CD4-positive, alpha-beta memory T cell (primary cell): ENCODE measurements at regions not wholly inside any gene's neighbourhood (a gene's known extent, or its start where the extent isn't known, plus 50 kb on each side); places are given as distances from the start of the nearest gene placed in this dataset.

ENCODE experiments used
- CTCF ChIA-PET: fragments of 350-600 bp; sonication (Branson Sonifier 250); formaldehyde crosslinking; loops from one replicate; lab custom pipeline; 2021; ENCODE audit warnings: inconsistent platforms; ENCODE audit not compliant: partially characterized antibody; lab: Charles Lee
- POLR2A ChIA-PET: fragments of 350-600 bp; sonication (Branson Sonifier 250); formaldehyde crosslinking; loops from one replicate; lab custom pipeline; 2021; ENCODE audit not compliant: partially characterized antibody; lab: Charles Lee
- DNase-seq, 5 donors: peaks; one replicate each; pipeline versions ENCODE4 v3.0.0 to v3.0.0-alpha.2; 2020 to 2022; ENCODE audit warnings: mixed read lengths in 1 of 5
- H3K27ac ChIP-seq: one replicate; pipeline ENCODE4 v1.7.0; 2013; ENCODE audit warnings: low read depth, low read length
- H3K27me3 ChIP-seq: 2 replicates; pipeline ENCODE4 v1.7.0; 2013; ENCODE audit warnings: mild to moderate bottlenecking, low read length, moderate library complexity; ENCODE audit not compliant: insufficient read depth
- H3K36me3 ChIP-seq: 2 replicates; pipeline ENCODE4 v1.7.0; 2013; ENCODE audit warnings: mild to moderate bottlenecking, low read length, moderate library complexity; ENCODE audit not compliant: insufficient read depth
- H3K4me1 ChIP-seq: 2 replicates; pipeline ENCODE4 v1.7.0; 2013; ENCODE audit warnings: mild to moderate bottlenecking, low read length, moderate library complexity; ENCODE audit not compliant: insufficient read depth
- H3K4me3 ChIP-seq, 2 donors: one replicate each; pipeline ENCODE4 v1.7.0; 2013; ENCODE audit warnings: low read length in 2 of 2, mild to moderate bottlenecking in 1 of 2
- H3K9me3 ChIP-seq, 2 donors: one replicate each; pipeline ENCODE4 v1.7.0; 2013; ENCODE audit warnings: low read length in 2 of 2, control low read depth in 1 of 2; ENCODE audit not compliant: control insufficient read depth in 1 of 2
- H3K27ac Mint-ChIP-seq, 7 donors: one replicate each; pipeline ENCODE4 v1.8.0; 2020 to 2021; ENCODE audit warnings: mixed read lengths in 7 of 7, mild to moderate bottlenecking in 6 of 7, inconsistent platforms in 3 of 7, moderate library complexity in 3 of 7
- H3K27me3 Mint-ChIP-seq, 2 donors: one replicate each; pipeline ENCODE4 v1.8.0; 2020 to 2021; ENCODE audit warnings: mixed read lengths in 2 of 2
- H3K36me3 Mint-ChIP-seq, 2 donors: one replicate each; pipeline ENCODE4 v1.8.0; 2020 to 2021; ENCODE audit warnings: mixed read lengths in 2 of 2, inconsistent platforms in 1 of 2, mild to moderate bottlenecking in 1 of 2
- H3K4me1 Mint-ChIP-seq, 4 donors: one replicate each; pipeline ENCODE4 v1.8.0; 2020 to 2021; ENCODE audit warnings: mixed read lengths in 4 of 4, mild to moderate bottlenecking in 1 of 4
- H3K4me3 Mint-ChIP-seq, 8 donors: one replicate each; pipeline ENCODE4 v1.8.0; 2020 to 2021; ENCODE audit warnings: mixed read lengths in 8 of 8, mild to moderate bottlenecking in 7 of 8, moderate library complexity in 6 of 8, inconsistent platforms in 3 of 8
- H3K9me3 Mint-ChIP-seq, 8 donors: one replicate each; pipeline ENCODE4 v1.8.0; 2020 to 2021; ENCODE audit warnings: mixed read lengths in 8 of 8, mild to moderate bottlenecking in 5 of 8, inconsistent platforms in 3 of 8, moderate library complexity in 1 of 8
- intact Hi-C: fragments of 100-400 bp; cut with micrococcal nuclease; formaldehyde crosslinking; loops from one replicate; pipeline ENCODE4 v1.15.1; 2023

DNA sequence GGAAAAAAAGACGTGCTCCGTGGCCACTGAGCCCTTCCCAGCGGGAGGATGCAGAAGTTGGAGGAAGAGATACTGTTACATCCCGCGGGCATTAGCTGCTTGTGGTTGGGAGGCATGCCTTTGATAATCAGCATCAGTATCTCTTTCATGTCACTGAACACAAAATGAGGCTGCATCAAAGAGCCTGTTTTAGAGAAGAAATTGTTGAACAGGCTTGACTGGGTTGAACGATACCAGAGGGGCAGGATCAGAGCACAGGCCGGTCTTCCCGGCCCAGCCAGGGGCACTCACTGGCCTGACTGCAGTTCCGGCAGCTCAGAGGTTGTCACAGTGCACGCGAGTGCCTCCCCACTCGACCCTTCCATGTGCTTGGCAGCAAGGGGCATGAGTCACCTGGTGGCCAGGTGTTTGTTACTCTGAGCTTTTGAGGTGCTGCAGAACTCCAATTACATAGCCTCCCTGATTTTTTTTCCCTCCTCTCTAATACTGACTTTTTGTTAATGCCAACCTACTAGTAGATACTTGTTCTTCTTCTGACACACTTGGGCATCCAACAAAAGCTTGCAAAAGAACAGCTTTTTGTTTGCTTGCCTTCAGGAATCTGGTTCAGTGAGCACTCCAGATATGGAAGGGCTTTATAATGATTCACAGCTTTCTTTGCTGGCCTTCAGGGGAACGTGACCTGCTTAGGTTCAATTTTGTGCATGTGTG is 121.6 kb downstream of the VAPA start:
- H3K27ac Mint-ChIP-seq, result no peak overlapping the region
- ChIA-PET CTCF (no interaction called here), POLR2A (no interaction called here)
- no peaks in the 10 kb centered on the region for H3K4me1 Mint-ChIP-seq
- intact Hi-C loops, result no loop called here
- no peak overlapping the region for H3K4me3 Mint-ChIP-seq
- peaks cover 0 to 3% (median 0%) of the 10 kb centered on the region in 8 donors for H3K9me3 Mint-ChIP-seq
- no peak overlapping the region for H3K4me3 ChIP-seq
- H3K27me3 Mint-ChIP-seq, result peaks cover 18 to 22% of the 10 kb centered on the region in 2 donors
- H3K36me3 Mint-ChIP-seq, result no peaks in the 10 kb centered on the region
- H3K4me1 ChIP-seq, result no peaks in the 10 kb centered on the region
- DNase-seq, result no peak
- no peaks in the 10 kb centered on the region for H3K9me3 ChIP-seq
- no peak overlapping the region for H3K27ac ChIP-seq
- H3K36me3 ChIP-seq, result no peaks in the 10 kb centered on the region
- no peaks in the 10 kb centered on the region for H3K27me3 ChIP-seq

DNA sequence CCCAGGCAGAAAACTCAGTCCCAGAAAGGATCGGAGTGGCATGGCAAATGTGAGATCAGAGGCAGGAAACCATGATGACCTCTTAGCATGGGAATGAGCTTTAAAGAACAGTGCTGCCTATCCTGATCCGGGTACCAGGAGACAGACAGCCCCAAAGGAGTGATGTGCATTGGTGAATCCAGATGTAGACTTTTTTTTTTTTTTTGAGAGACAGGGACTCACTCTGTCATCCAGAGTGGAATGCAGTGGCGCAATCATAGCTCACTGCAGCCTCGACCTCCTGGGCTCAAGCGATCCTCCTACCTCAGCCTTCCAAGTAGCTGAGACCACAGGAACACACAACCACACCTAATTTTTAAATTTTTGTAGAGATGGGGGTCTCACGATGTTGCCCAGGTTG is 122.7 kb downstream of the VAPA start:
- no peak overlapping the region for H3K27ac Mint-ChIP-seq
- Histone ChIP-seq H3K4me1 (no peaks in the 10 kb centered on the region), H3K4me3 (no peak overlapping the region), H3K27ac (no peak overlapping the region), H3K9me3 (no peaks in the 10 kb centered on the region), H3K36me3 (no peaks in the 10 kb centered on the region), H3K27me3 (no peaks in the 10 kb centered on the region)
- H3K9me3 Mint-ChIP-seq, result peaks cover 0 to 10% (median 4%) of the 10 kb centered on the region in 8 donors
- no peak overlapping the region for H3K4me3 Mint-ChIP-seq
- POLR2A ChIA-PET, result no interaction called here
- no peaks in the 10 kb centered on the region for H3K36me3 Mint-ChIP-seq
- no peaks in the 10 kb centered on the region for H3K4me1 Mint-ChIP-seq
- peaks cover 18% of the 10 kb centered on the region in 2 donors for H3K27me3 Mint-ChIP-seq
- CTCF ChIA-PET, result no interaction called here
- intact Hi-C loops, result no loop called here
- DNase-seq, result no peak

DNA sequence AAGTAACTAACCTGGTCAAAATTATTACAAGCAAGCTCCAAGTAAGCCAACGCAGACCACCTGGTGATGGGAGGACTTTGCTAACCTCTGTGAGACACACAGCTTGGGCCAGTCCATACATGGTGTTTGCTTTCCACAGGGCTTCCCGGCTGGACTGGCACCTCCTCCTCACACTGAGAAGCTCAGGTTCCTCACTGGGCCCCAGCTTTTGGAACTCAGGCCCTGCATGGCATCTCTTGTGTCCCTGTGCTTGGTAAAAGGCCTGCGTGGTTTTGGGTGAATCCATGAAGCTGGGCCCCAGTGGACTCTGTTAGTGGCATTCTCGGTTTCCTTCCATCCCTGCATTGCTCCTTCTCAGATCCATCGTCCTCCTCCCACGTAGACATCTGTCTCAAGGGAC is 123.4 kb downstream of the VAPA start:
- no peak overlapping the region for H3K27ac Mint-ChIP-seq
- H3K9me3 Mint-ChIP-seq, result peaks cover 0 to 17% (median 10%) of the 10 kb centered on the region in 8 donors
- Histone ChIP-seq H3K4me1 (no peaks in the 10 kb centered on the region), H3K27ac (no peak overlapping the region), H3K9me3 (no peaks in the 10 kb centered on the region), H3K36me3 (no peaks in the 10 kb centered on the region), H3K4me3 (no peak overlapping the region), H3K27me3 (no peaks in the 10 kb centered on the region)
- intact Hi-C loops, result no loop called here
- no peak for DNase-seq
- no peaks in the 10 kb centered on the region for H3K4me1 Mint-ChIP-seq
- ChIA-PET CTCF (no interaction called here), POLR2A (no interaction called here)
- no peak overlapping the region for H3K4me3 Mint-ChIP-seq
- peaks cover 17 to 18% of the 10 kb centered on the region in 2 donors for H3K27me3 Mint-ChIP-seq
- peaks cover 0 to 3% of the 10 kb centered on the region in 2 donors for H3K36me3 Mint-ChIP-seq

DNA sequence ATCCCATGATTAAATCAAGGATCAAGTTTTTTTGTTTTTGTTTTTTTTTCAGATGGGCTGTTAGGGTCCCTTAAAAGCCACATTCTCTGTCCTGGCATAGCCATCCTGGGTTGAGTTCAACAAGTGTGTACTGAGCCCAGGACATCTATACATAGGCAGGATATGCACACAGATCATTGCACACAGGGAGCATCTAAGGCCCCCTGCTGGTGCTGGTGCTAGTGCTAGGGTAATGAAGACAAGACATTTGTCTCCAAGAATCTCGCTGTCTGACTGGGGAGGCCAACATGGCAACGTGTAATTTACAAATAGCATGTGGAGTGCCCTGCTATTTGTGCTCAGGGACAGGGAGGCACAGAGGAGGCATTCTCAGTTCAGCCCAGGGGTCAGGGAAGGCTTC is 124.5 kb downstream of the VAPA start:
- H3K27ac Mint-ChIP-seq, result no peak overlapping the region
- no peak overlapping the region for H3K4me3 Mint-ChIP-seq
- H3K36me3 Mint-ChIP-seq, result peaks cover 0 to 3% of the 10 kb centered on the region in 2 donors
- H3K27ac ChIP-seq, result no peak overlapping the region
- peaks cover 10 to 12% of the 10 kb centered on the region in 2 donors for H3K27me3 Mint-ChIP-seq
- no peak for DNase-seq
- H3K4me3 ChIP-seq, result no peak overlapping the region
- no peaks in the 10 kb centered on the region for H3K27me3 ChIP-seq
- H3K4me1 Mint-ChIP-seq, result no peaks in the 10 kb centered on the region
- no peaks in the 10 kb centered on the region for H3K4me1 ChIP-seq
- H3K9me3 Mint-ChIP-seq, result peaks cover 0 to 24% (median 14%) of the 10 kb centered on the region in 8 donors
- intact Hi-C loops, result no loop called here
- ChIA-PET CTCF (interaction anchor here (1.0 kb wide), 1 partner anchor 21 kb away, joined by 3 read pairs; no protein-coding TSS in a partner anchor), POLR2A (no interaction called here)
- no peaks in the 10 kb centered on the region for H3K36me3 ChIP-seq
- H3K9me3 ChIP-seq, result no peaks in the 10 kb centered on the region

GRCh38 chr18:10040287-10041011 is 126.6 kb downstream of the VAPA start:
- Histone ChIP-seq H3K36me3 (no peaks in the 10 kb centered on the region), H3K27ac (no peak overlapping the region), H3K4me3 (no peak overlapping the region), H3K27me3 (no peaks in the 10 kb centered on the region), H3K9me3 (no peaks in the 10 kb centered on the region), H3K4me1 (no peaks in the 10 kb centered on the region)
- H3K4me1 Mint-ChIP-seq, result no peaks in the 10 kb centered on the region
- CTCF ChIA-PET, result no interaction called here
- intact Hi-C loops, result no loop called here
- peaks cover 0 to 30% (median 19%) of the 10 kb centered on the region in 8 donors for H3K9me3 Mint-ChIP-seq
- H3K36me3 Mint-ChIP-seq, result peaks cover 0 to 3% of the 10 kb centered on the region in 2 donors
- H3K4me3 Mint-ChIP-seq, result no peak overlapping the region
- H3K27me3 Mint-ChIP-seq, result peaks cover 5 to 9% of the 10 kb centered on the region in 2 donors
- POLR2A ChIA-PET, result no interaction called here
- no peak for DNase-seq
- H3K27ac Mint-ChIP-seq, result no peak overlapping the region

DNA sequence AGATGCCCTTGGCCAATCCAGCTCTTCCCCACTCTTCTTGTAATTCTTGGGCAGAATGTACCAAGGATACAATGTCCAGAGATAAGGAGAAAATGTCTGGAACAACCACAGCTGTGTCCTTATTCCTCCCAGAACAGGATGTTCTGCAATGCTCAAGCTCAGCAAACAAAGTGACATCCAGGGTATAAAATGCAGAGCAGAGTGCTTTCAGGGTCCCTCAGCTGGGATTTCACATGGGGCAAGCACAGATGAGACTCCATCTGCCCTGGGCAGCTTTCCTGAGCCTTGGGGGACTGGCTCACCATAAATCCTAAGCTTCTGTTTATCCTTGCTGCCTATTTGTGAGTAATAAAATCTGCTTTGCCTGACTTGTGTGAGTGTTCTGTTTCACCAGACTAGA is 127.4 kb downstream of the VAPA start:
- Mint-ChIP-seq H3K27me3 (peaks cover 3 to 5% of the 10 kb centered on the region in 2 donors), H3K4me1 (no peaks in the 10 kb centered on the region), H3K9me3 (peaks cover 0 to 30% (median 19%) of the 10 kb centered on the region in 8 donors), H3K4me3 (no peak overlapping the region), H3K27ac (no peak overlapping the region), H3K36me3 (peaks cover 0 to 3% of the 10 kb centered on the region in 2 donors)
- CTCF ChIA-PET, result no interaction called here
- Histone ChIP-seq H3K27ac (no peak overlapping the region), H3K4me3 (no peak overlapping the region), H3K27me3 (no peaks in the 10 kb centered on the region), H3K36me3 (no peaks in the 10 kb centered on the region), H3K9me3 (no peaks in the 10 kb centered on the region), H3K4me1 (no peaks in the 10 kb centered on the region)
- intact Hi-C loops, result no loop called here
- DNase-seq, result no peak
- POLR2A ChIA-PET, result no interaction called here

DNA sequence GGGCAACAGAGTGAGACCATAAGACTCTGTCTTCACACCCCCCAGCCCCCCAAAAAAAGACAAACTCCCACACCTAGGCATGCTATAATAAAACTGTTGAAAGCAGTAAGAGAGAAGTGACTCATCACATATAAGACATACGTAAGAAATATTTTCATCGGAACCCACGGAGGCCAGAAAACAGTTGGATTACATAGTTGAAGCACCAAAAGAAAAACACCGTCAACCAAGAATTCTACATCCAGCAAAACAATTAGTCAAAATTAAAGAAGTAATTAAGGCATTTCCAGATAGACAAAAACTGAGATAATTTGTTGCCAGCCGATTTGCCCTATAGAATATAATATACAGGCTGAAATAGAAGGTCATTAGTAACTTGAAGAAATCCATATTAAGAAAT is 128.7 kb downstream of the VAPA start:
- intact Hi-C loops, result no loop called here
- no peaks in the 10 kb centered on the region for H3K4me1 Mint-ChIP-seq
- no peak overlapping the region for H3K27ac Mint-ChIP-seq
- no peaks in the 10 kb centered on the region for H3K36me3 ChIP-seq
- no peak for DNase-seq
- H3K36me3 Mint-ChIP-seq, result peaks cover 0 to 3% of the 10 kb centered on the region in 2 donors
- peaks cover 0 to under 1% of the 10 kb centered on the region in 2 donors for H3K27me3 Mint-ChIP-seq
- no peak overlapping the region for H3K4me3 ChIP-seq
- H3K27me3 ChIP-seq, result no peaks in the 10 kb centered on the region
- no peaks in the 10 kb centered on the region for H3K9me3 ChIP-seq
- POLR2A ChIA-PET, result no interaction called here
- no peaks in the 10 kb centered on the region for H3K4me1 ChIP-seq
- CTCF ChIA-PET, result no interaction called here
- no peak overlapping the region for H3K4me3 Mint-ChIP-seq
- no peak overlapping the region for H3K27ac ChIP-seq
- H3K9me3 Mint-ChIP-seq, result peaks cover 0 to 30% (median 19%) of the 10 kb centered on the region in 8 donors
